GM23338 (cell line): ENCODE measurements at regions not wholly inside any gene's neighbourhood (a gene's known extent, or its start where the extent isn't known, plus 50 kb on each side); places are given as distances from the start of the nearest gene placed in this dataset.

Source experiments
- CREB1 ChIP-seq: fragments of 250-450 bp; sonication (Bioruptor Pico); IDR thresholded peaks from 2 replicates; pipeline ENCODE4 v1.5.0; 2020; ENCODE audit warnings: low read depth, mild to moderate bottlenecking, moderate library complexity
- CTCF ChIP-seq, 2 experiments: fragments of 200-600 bp in 1 of 2; sonication (generic) in 1 of 2; conservative IDR thresholded peaks; 2 replicates each; pipeline versions ENCODE4 v1.5.1 to v1.6.1; 2016 to 2017; ENCODE audit warnings: antibody characterized with exemption in 2 of 2, low read depth in 2 of 2, mild to moderate bottlenecking in 2 of 2, moderate library complexity in 1 of 2
- ETS1 ChIP-seq: IDR thresholded peaks from 2 replicates; pipeline ENCODE4 v1.6.1; 2016; ENCODE audit warnings: antibody characterized with exemption
- EZH2 ChIP-seq: fragments of 200-600 bp; sonication (generic); IDR thresholded peaks from one replicate; pipeline ENCODE4 v1.8.0; 2017; ENCODE audit warnings: antibody characterized with exemption, mild to moderate bottlenecking, low read depth; ENCODE audit not compliant: unreplicated experiment
- EZH2phosphoT487 ChIP-seq: fragments of 200-600 bp; sonication (generic); IDR thresholded peaks from one replicate; pipeline ENCODE4 v1.8.1; 2018; ENCODE audit warnings: antibody characterized with exemption; ENCODE audit not compliant: unreplicated experiment
- JUNB ChIP-seq: IDR thresholded peaks from one replicate; pipeline ENCODE4 v1.6.1; 2016; ENCODE audit warnings: antibody characterized with exemption; ENCODE audit not compliant: unreplicated experiment
- NANOG ChIP-seq: IDR thresholded peaks from 2 replicates; pipeline ENCODE4 v1.6.1; 2016; ENCODE audit warnings: antibody characterized with exemption, borderline replicate concordance
- POLR2AphosphoS5 ChIP-seq: IDR thresholded peaks from 2 replicates; pipeline ENCODE4 v1.6.1; 2016; ENCODE audit warnings: antibody characterized with exemption, low read depth
- REST ChIP-seq: IDR thresholded peaks from one replicate; pipeline ENCODE4 v1.6.1; 2018; ENCODE audit warnings: antibody characterized with exemption; ENCODE audit not compliant: unreplicated experiment
- STAT1 ChIP-seq: IDR thresholded peaks from one replicate; pipeline ENCODE4 v1.6.1; 2016; ENCODE audit warnings: antibody characterized with exemption; ENCODE audit not compliant: unreplicated experiment
- ZNF114 ChIP-seq: fragments of 250-450 bp; sonication (Bioruptor Pico); IDR thresholded peaks from 2 replicates; pipeline ENCODE4 v1.5.0; 2020; ENCODE audit warnings: mild to moderate bottlenecking, moderate library complexity
- TF ChIP-seq, protein P1 (sequence below): fragments of 250-450 bp; sonication (Bioruptor Pico); IDR thresholded peaks from 2 replicates; pipeline ENCODE4 v1.5.0; 2020; ENCODE audit warnings: mild to moderate bottlenecking, moderate library complexity

GRCh38 chr4:41802590-41802989, 54.1 kb upstream of the PHOX2B start:
- TF ChIP-seq EZH2phosphoT487 (no peak), CTCF (conservative IDR thresholded peaks at IDR 0.05; ENCODE audit: low read depth in 2 of 2) (no peak), EZH2 (no peak), POLR2AphosphoS5 (no peak), JUNB (no peak), REST (no peak), ZNF114 (no peak), ETS1 (no peak), NANOG (no peak), CREB1 (CRISPR knock-in tag) (no peak), STAT1 (no peak)
- TF ChIP-seq, protein P1, sequence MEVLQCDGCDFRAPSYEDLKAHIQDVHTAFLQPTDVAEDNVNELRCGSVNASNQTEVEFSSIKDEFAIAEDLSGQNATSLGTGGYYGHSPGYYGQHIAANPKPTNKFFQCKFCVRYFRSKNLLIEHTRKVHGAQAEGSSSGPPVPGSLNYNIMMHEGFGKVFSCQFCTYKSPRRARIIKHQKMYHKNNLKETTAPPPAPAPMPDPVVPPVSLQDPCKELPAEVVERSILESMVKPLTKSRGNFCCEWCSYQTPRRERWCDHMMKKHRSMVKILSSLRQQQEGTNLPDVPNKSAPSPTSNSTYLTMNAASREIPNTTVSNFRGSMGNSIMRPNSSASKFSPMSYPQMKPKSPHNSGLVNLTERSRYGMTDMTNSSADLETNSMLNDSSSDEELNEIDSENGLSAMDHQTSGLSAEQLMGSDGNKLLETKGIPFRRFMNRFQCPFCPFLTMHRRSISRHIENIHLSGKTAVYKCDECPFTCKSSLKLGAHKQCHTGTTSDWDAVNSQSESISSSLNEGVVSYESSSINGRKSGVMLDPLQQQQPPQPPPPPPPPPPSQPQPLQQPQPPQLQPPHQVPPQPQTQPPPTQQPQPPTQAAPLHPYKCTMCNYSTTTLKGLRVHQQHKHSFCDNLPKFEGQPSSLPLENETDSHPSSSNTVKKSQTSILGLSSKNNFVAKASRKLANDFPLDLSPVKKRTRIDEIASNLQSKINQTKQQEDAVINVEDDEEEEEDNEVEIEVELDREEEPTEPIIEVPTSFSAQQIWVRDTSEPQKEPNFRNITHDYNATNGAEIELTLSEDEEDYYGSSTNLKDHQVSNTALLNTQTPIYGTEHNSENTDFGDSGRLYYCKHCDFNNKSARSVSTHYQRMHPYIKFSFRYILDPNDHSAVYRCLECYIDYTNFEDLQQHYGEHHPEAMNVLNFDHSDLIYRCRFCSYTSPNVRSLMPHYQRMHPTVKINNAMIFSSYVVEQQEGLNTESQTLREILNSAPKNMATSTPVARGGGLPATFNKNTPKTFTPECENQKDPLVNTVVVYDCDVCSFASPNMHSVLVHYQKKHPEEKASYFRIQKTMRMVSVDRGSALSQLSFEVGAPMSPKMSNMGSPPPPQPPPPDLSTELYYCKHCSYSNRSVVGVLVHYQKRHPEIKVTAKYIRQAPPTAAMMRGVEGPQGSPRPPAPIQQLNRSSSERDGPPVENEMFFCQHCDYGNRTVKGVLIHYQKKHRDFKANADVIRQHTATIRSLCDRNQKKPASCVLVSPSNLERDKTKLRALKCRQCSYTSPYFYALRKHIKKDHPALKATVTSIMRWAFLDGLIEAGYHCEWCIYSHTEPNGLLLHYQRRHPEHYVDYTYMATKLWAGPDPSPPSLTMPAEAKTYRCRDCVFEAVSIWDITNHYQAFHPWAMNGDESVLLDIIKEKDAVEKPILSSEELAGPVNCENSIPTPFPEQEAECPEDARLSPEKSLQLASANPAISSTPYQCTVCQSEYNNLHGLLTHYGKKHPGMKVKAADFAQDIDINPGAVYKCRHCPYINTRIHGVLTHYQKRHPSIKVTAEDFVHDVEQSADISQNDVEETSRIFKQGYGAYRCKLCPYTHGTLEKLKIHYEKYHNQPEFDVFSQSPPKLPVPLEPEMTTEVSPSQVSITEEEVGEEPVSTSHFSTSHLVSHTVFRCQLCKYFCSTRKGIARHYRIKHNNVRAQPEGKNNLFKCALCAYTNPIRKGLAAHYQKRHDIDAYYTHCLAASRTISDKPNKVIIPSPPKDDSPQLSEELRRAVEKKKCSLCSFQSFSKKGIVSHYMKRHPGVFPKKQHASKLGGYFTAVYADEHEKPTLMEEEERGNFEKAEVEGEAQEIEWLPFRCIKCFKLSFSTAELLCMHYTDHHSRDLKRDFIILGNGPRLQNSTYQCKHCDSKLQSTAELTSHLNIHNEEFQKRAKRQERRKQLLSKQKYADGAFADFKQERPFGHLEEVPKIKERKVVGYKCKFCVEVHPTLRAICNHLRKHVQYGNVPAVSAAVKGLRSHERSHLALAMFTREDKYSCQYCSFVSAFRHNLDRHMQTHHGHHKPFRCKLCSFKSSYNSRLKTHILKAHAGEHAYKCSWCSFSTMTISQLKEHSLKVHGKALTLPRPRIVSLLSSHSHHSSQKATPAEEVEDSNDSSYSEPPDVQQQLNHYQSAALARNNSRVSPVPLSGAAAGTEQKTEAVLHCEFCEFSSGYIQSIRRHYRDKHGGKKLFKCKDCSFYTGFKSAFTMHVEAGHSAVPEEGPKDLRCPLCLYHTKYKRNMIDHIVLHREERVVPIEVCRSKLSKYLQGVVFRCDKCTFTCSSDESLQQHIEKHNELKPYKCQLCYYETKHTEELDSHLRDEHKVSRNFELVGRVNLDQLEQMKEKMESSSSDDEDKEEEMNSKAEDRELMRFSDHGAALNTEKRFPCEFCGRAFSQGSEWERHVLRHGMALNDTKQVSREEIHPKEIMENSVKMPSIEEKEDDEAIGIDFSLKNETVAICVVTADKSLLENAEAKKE: no peak
